GM12875 (cell line): ENCODE measurements at regions not wholly inside any gene's neighbourhood (a gene's known extent, or its start where the extent isn't known, plus 50 kb on each side); places are given as distances from the start of the nearest gene placed in this dataset.

Experiments
- H3K4me3 ChIP-seq: one replicate; pipeline ENCODE4 v1.5.1; 2011; ENCODE audit warnings: low read depth, low read length, control low read depth
- CTCF ChIP-seq: IDR thresholded peaks from 2 replicates; pipeline ENCODE4 v1.5.1; 2011; ENCODE audit warnings: low read depth, mild to moderate bottlenecking, control low read depth, inconsistent platforms, low read length, moderate library complexity, borderline replicate concordance; ENCODE audit not compliant: insufficient read depth

- TF ChIP-seq CTCF = no peak
- no peak overlapping the region for H3K4me3 ChIP-seq
Observed at GRCh38 chr17:13113821-13114525, 96.1 kb upstream of the ELAC2 start.

GRCh38 chr17:13107676-13108235 lies 89.9 kb upstream of the ELAC2 start:
- H3K4me3 ChIP-seq = no peak overlapping the region
- TF ChIP-seq CTCF = no peak

- no peak for TF ChIP-seq CTCF
Observed at GRCh38 chr17:13106171-13106570, 88.3 kb upstream of the ELAC2 start.

GRCh38 chr17:13104576-13104975 lies 86.7 kb upstream of the ELAC2 start:
- no peak for TF ChIP-seq CTCF
- H3K4me3 ChIP-seq = no peak overlapping the region

More at GRCh38 chr17:13106171-13106570, 88.3 kb upstream of the ELAC2 start:
- H3K4me3 ChIP-seq = no peak overlapping the region

- no peak for TF ChIP-seq CTCF
Observed at GRCh38 chr17:13102477-13102876, 84.7 kb upstream of the ELAC2 start.

GRCh38 chr17:13099926-13100325 lies 82.1 kb upstream of the ELAC2 start:
- no peak for TF ChIP-seq CTCF
- H3K4me3 ChIP-seq = no peak overlapping the region

More at GRCh38 chr17:13102477-13102876, 84.7 kb upstream of the ELAC2 start:
- H3K4me3 ChIP-seq = no peak overlapping the region
